ENCODE measurements at regions not wholly inside any gene's neighbourhood (a gene's known extent, or its start where the extent isn't known, plus 50 kb on each side); places are given as distances from the start of the nearest gene placed in this dataset.
"Not testable (repeated sequence)": the region's sequence is repeated elsewhere in the genome, so short reads cannot be mapped to it uniquely, and the experiment has no call there.

DNA sequence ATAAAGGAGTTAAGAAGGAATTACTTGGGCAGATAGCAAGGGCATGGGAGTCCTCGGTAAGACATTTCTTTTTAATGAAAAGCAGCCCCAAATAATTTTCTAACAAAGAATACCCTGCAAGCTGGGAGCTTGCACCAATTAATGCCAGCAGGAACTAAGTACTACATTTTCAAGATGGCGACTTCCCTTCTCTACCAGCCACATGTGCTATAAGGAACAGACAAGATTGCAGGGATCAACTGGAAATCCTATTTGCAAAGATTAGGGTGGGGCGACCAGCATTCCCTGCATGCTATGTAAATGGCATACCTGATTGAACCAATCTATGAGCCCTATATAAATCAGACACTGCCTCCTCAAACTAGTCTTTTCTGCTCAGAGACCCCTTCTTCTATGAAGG, 827.5 kb downstream of the ADCYAP1 start:
- ATAC-seq, result no peak

GRCh38 chr18:1746131-1746530, 825.2 kb downstream of the METTL4 start:
- ATAC-seq, result no peak

DNA sequence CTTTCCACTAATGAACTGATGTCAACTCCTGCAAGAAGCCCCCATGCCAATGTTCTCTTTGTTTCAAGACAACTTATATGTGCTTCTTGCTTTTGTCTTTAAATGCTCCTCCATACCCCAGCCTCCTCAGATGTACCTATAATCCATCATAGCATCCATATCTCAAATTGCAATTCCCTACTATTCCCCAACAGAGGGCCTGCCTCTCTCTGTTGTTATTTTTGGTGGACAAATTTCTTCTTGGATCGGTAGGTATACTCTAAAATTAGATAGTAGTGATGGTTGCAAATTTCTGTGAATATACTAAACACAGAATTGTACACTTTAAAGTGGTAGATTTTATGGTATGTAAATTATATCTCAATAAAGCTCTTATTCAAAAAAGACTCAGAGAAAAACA, 820.1 kb downstream of the METTL4 start:
- ATAC-seq, result no peak

DNA sequence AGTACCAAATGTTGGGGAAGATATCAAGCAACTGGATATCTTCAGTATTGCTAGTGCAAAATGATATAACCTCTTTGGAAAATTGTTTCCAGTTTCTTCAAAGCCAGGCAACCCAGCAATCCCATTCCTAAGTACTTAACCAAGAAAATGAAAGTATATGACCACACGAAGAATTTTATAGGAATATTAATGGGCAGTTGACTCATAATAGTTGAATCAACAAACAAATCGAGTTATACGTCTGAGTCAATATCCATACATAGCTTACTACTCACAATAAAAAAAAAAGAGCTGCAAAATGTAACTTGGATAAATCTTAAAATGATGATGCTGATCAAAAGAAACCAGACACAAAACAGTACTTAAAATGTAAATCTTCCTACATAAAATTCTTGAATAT, 810.4 kb downstream of the METTL4 start:
- no peak for ATAC-seq

- ATAC-seq, result no peak
Observed at GRCh38 chr18:1774261-1774660, 797.0 kb downstream of the METTL4 start.

- ATAC-seq, result no peak
Observed at GRCh38 chr18:1777843-1778242, 793.5 kb downstream of the METTL4 start.

- no peak for ATAC-seq
Observed at GRCh38 chr18:1778496-1779178, 792.7 kb downstream of the METTL4 start.

DNA sequence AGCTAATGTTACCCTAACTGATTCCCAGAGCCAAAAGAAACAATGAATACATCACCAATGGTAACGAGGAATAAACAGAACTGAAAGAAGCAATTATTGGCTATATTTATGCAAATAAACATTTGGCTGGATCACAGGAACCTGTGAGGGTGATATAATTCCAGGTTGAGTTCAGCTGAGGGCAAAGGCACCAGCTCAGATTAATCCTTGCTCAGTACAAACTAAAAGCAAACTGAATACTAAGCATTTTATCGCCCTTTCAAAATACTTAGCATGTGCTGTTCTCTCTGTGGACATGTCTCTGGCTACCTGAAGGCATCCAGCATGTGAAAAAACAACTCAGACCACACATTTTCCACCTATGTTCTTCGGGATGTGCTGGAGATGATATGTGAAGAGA, 791.7 kb downstream of the METTL4 start:
- no peak for ATAC-seq

GRCh38 chr18:1784113-1784512, 787.2 kb downstream of the METTL4 start:
- ATAC-seq, result no peak

DNA sequence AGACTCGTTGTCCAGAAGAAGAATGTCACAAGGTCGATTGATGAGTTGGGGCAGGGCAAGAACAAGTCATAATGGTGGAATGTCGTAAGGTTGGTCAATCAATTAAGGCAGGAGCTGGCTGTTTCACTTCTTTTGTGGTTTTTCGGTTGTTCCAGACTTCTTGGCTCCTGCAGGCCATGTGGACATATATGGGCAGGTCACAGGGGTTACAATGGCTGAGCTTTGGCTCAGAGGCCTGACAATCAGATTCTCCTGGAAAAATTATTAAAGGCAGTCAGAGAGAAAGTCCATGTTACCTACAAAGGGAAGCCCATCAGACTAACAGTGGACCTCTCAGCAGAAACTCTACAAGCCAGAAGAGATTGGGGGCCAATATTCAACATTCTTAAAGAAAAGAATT, 785.3 kb downstream of the METTL4 start:
- not testable (repeated sequence) for ATAC-seq

DNA sequence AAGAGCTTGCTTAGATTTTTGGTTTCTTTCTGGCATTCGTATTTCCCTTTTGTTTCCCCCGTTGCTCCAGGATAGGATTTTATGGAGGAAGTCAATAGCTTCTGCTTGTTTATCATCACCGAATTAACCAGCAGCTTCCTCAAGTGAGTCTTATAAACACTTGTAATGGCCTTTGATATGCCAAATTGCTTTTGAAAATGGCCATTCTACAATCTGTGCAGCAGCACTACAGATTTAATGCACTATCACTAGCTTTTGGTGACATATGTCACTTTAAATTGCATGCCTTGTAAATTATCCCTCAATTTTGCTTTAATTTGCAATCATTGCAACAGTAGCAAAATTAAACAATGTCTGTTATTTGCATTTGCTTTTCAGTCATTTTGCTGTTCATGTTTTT, 774.7 kb downstream of the METTL4 start:
- ATAC-seq, result no peak

DNA sequence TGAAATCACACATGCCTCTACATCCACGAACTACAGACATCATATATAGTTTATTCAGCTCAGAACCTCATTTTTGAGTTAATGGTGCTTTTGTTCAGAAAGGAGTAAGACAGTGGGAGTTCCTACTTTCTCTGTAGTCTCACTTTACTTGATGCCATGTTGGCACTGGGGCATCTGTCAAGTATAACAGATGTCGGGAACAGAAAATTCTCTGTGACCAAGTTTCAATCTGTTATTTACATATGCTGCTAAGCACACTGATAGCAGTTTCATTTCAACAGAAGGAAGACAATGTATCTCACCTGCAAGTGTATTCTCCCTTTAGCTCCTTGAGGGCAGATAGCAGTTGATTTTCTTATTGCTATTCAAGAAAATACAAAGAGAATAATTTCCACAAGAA, 774.1 kb downstream of the METTL4 start:
- no peak for ATAC-seq

- ATAC-seq, result no peak
Observed at GRCh38 chr18:1805521-1805920, 765.8 kb downstream of the METTL4 start.

DNA sequence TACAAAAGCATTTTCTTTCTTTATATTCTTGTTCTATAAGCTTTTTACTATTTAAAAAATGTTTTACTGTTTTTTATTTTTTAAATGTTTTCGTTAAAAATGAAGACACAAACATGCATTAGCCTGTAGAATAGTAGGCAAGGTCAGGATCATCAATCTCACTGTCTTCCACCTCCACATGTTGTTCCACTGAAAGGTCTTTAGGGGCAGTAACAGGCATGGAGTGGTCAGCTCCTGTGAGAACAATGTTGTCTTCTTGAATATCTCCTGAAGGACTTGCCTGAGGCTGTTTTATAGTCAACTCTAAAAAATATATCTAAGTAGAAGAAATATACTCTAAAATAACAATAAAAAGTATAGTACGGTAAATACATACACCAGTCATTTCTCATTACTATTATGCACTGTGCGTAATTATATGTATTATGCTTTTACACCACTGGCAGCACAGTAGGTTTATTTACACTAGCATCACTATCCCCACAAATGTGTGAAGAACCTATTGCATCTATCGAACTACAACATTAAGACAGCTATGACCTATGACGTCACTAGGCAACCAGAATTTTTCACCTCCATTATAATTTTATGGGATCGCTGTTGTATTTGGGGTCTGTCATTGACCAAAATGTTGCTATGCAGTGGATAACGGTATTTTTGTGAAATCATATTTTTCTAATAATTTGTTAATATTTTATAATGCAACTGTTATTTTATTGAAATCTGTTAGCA, 764.3 kb downstream of the METTL4 start:
- no peak for ATAC-seq

DNA sequence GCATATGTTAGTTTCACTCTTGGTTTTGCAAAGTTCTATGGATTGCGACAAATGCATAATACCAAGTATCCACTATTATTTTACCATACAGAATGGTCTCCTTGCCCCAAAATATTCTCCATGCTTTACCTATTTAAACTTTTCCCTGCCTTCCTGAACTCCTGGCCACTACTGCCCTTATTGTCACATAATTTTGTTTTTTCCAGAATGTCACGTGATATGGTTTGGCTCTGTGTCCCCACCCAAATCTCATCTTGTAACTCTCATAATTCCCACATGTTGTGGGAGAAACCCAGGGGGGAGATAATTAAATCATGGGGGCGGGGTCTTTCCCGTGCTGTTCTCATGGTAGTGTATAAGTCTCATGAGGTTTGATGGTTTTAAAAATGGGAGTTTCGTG, 760.0 kb downstream of the METTL4 start:
- ATAC-seq, result no peak

DNA sequence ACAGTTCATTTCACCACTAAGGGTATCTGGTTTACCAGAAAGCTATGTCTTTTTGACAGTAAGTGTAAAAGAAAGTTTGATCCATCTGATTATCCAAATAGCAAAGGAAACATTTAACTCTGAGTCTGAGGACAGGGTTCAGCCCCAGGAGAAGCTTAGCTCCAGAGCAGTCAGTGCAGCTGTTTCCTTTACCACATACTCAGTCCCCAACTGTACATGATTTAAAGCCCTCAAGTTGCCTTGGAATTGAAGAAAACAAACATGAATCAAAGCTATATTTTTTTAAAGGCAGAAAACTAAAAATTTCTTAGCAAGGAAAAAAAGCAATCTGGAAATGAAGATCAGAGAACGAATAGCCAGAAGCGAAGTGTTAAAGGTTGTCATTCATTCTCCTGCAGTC, 746.0 kb downstream of the METTL4 start:
- ATAC-seq, result no peak

DNA sequence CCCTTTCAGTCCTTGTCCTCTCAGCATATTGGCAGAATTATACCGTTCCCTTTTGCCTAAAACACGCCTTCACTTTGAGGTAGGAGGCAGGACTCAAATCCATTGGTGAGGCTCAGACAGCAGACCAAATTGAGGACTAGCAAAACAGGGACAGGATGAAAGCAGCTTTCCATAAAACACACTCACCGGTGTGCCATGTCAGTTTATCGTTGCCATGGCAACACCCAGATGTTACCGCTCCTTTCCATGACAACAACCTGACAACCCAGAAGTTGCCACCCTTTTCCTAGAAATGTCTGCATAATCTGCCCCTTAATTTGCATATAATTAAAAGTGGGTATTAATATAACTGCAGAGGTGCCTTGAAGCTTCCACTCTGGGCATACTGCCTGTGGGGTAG, 730.4 kb downstream of the METTL4 start:
- ATAC-seq, result no peak

DNA sequence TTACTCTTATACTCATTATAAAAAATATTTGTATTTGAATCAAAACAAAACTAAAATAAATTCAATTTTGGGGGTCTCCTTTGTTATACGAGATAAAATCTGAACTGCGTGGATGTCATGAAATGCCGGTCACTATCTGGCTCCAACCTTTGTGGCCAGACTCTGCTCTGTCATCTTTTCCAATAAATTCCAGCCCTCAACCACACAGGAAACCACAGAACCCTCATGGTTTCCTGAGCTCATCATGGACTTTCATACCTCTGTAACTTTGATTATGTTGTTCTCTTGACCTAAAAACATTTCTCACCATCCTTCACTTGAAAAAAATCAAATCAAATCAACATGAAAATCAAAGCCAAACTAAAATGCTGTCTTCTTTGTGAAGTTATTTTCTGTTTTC, 724.7 kb downstream of the METTL4 start:
- ATAC-seq, result no peak

- ATAC-seq, result no peak
Observed at GRCh38 chr18:1848716-1849115, 722.6 kb downstream of the METTL4 start.

- ATAC-seq, result no peak
Observed at GRCh38 chr18:1849386-1849785, 721.9 kb downstream of the METTL4 start.

DNA sequence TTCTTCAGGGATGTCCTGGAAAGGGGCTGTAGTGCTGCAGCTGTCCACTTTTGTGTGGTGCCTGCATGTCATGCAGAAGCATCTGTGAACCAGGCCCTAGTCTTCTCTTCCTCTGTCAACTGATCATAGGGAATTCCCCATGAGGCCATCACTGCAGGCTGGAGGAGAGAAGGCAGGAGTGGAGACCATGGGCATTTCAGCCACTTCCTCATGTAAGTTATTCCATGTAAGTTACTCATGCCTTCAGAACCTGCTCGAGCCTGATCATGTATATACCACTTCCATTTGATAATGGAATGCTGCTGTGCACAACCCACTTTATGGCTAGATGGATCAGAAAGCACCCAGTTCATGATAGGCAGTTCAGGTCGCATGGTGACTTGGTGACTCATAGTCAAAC, 714.0 kb downstream of the METTL4 start:
- ATAC-seq, result not testable (repeated sequence)

GRCh38 chr18:1861473-1861872, 709.8 kb downstream of the METTL4 start:
- ATAC-seq, result no peak

GRCh38 chr18:1865869-1866268, 705.4 kb downstream of the METTL4 start:
- no peak for ATAC-seq

DNA sequence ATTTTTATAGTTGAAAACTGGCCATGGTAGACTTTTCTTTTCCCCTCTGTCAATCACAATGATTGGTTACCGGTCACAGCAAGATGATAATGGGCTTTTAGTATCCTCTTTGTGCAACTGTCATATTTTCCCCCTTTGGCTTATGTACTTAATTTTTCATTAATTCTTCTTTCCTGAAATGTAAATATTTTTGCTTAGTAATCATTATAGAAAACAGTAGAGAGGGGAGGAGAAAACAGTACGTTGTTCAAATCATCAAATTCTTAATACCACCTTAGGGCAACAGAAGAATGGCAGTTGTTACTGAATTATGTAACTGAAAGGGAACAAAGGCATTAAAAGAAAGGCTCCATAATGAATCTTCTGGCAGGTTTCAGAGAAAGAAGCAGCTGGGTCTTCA, 699.0 kb downstream of the METTL4 start:
- ATAC-seq, result no peak

DNA sequence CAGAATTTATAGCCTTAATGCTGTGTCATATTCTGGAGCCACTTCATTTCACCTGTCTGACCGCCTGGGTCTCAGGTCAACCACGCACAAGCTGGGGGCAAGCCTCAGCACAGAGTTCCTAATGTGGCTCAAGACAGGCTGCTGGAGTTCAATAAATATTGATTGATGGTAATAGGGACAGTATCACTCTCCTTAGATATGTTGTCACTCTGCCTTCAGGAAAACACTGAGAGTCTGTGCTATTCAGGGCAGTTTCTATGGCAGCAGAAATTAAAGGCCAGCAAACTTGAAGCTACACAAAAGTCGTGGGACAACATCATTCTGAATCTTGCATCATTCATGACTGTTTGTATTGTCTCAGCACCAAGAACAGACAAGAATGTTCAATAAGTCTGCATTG, 696.1 kb downstream of the METTL4 start:
- no peak for ATAC-seq

All from esophagus mucosa (tissue), 1 donor.